Mesenchymal stem cell (in vitro differentiated cells and primary cell): ENCODE measurements at regions not wholly inside any gene's neighbourhood (a gene's known extent, or its start where the extent isn't known, plus 50 kb on each side); places are given as distances from the start of the nearest gene placed in this dataset.

Source experiments
- DNase-seq: peaks from one replicate; pipeline ENCODE4 v3.0.0-alpha.2; 2013
- H2AFZ ChIP-seq: one replicate; pipeline ENCODE4 v1.6.1; 2013; ENCODE audit warnings: low read depth, mild to moderate bottlenecking, control low read depth, inconsistent platforms, low read length, moderate library complexity
- H2AK5ac ChIP-seq: 2 replicates; pipeline ENCODE4 v1.6.1; 2013; ENCODE audit warnings: low read length, moderate library complexity, mild to moderate bottlenecking, inconsistent platforms; ENCODE audit not compliant: severe bottlenecking
- H2BK120ac ChIP-seq: one replicate; pipeline ENCODE4 v1.6.1; 2013; ENCODE audit warnings: low read depth, mild to moderate bottlenecking, inconsistent platforms, low read length, moderate library complexity
- H2BK12ac ChIP-seq, 2 experiments: one replicate each; pipeline ENCODE4 v1.6.1; 2013; ENCODE audit warnings: inconsistent platforms in 2 of 2, low read length in 2 of 2, mild to moderate bottlenecking in 2 of 2, moderate library complexity in 2 of 2, control low read depth in 1 of 2
- H2BK15ac ChIP-seq: one replicate; pipeline ENCODE4 v1.6.1; 2013; ENCODE audit warnings: mild to moderate bottlenecking, low read depth, inconsistent platforms; ENCODE audit not compliant: poor library complexity, severe bottlenecking
- H2BK5ac ChIP-seq: 2 replicates; pipeline ENCODE4 v1.6.1; 2013; ENCODE audit warnings: low read depth, mild to moderate bottlenecking, low read length, control low read depth, inconsistent platforms; ENCODE audit not compliant: poor library complexity, severe bottlenecking
- H3K14ac ChIP-seq, 2 experiments: one replicate each; pipeline ENCODE4 v1.6.1; 2013; ENCODE audit warnings: inconsistent platforms in 2 of 2, low read length in 2 of 2, control low read depth in 1 of 2, mild to moderate bottlenecking in 1 of 2, moderate library complexity in 1 of 2
- H3K18ac ChIP-seq, 2 experiments: one replicate each; pipeline ENCODE4 v1.6.1; 2013; ENCODE audit warnings: inconsistent platforms in 2 of 2, low read length in 2 of 2, control low read depth in 1 of 2, low read depth in 1 of 2, mild to moderate bottlenecking in 1 of 2
- H3K23ac ChIP-seq, 2 experiments: one replicate each; pipeline ENCODE4 v1.6.1; 2013; ENCODE audit warnings: inconsistent platforms in 2 of 2, low read length in 2 of 2, mild to moderate bottlenecking in 2 of 2, moderate library complexity in 2 of 2, control low read depth in 1 of 2
- H3K27ac ChIP-seq: 2 replicates; pipeline ENCODE4 v1.5.1; 2013; ENCODE audit warnings: mild to moderate bottlenecking, moderate library complexity, low read length, control low read depth, inconsistent platforms; ENCODE audit not compliant: poor library complexity, severe bottlenecking
- H3K27me3 ChIP-seq, 2 experiments: 2 replicates each; pipeline versions ENCODE4 v1.6.1 to v1.7.0; 2013; ENCODE audit warnings: low read length in 2 of 2, mild to moderate bottlenecking in 2 of 2, moderate library complexity in 2 of 2, control low read depth in 1 of 2, inconsistent platforms in 1 of 2; ENCODE audit not compliant: control insufficient read depth in 1 of 2, insufficient read depth in 1 of 2
- H3K36me3 ChIP-seq, 2 experiments: 2 replicates each; pipeline versions ENCODE4 v1.6.1 to v1.7.0; 2013; ENCODE audit warnings: low read length in 2 of 2, control low read depth in 1 of 2, inconsistent platforms in 1 of 2, low read depth in 1 of 2, mild to moderate bottlenecking in 1 of 2; ENCODE audit not compliant: insufficient read depth in 2 of 2, control insufficient read depth in 1 of 2
- H3K4ac ChIP-seq, 2 experiments: one replicate each; pipeline ENCODE4 v1.6.1; 2013; ENCODE audit warnings: inconsistent platforms in 2 of 2, low read length in 2 of 2, mild to moderate bottlenecking in 2 of 2, moderate library complexity in 2 of 2, control low read depth in 1 of 2, low read depth in 1 of 2
- H3K4me1 ChIP-seq: 2 replicates; pipeline ENCODE4 v1.6.1; 2013; ENCODE audit warnings: low read depth, low read length, control low read depth; ENCODE audit not compliant: control insufficient read depth, insufficient read depth
- H3K4me2 ChIP-seq: 2 replicates; pipeline ENCODE4 v1.6.1; 2013; ENCODE audit warnings: low read length, mild to moderate bottlenecking, inconsistent platforms; ENCODE audit not compliant: poor library complexity, severe bottlenecking
- H3K4me3 ChIP-seq, 2 experiments: 2 replicates each; pipeline versions ENCODE4 v1.5.1 to v1.7.0; 2013; ENCODE audit warnings: low read length in 2 of 2, mild to moderate bottlenecking in 2 of 2, control low read depth in 1 of 2, low read depth in 1 of 2; ENCODE audit not compliant: insufficient read depth in 1 of 2
- H3K79me1 ChIP-seq: replicated peaks from 2 replicates; pipeline ENCODE4 v1.6.1; 2013; ENCODE audit warnings: mild to moderate bottlenecking, control low read depth, low read length, inconsistent platforms; ENCODE audit not compliant: poor library complexity, severe bottlenecking
- H3K9ac ChIP-seq: 2 replicates; pipeline ENCODE4 v1.7.0; 2013; ENCODE audit warnings: mild to moderate bottlenecking, low read length, moderate library complexity
- H3K9me3 ChIP-seq: 2 replicates; pipeline ENCODE4 v1.7.0; 2013; ENCODE audit warnings: mild to moderate bottlenecking, low read length; ENCODE audit not compliant: control insufficient read depth
- H4K8ac ChIP-seq: one replicate; pipeline ENCODE4 v1.6.1; 2013; ENCODE audit warnings: inconsistent platforms, mild to moderate bottlenecking, low read length, moderate library complexity
- H4K91ac ChIP-seq: one replicate; pipeline ENCODE4 v1.6.1; 2013; ENCODE audit warnings: mild to moderate bottlenecking, low read length, inconsistent platforms
- WGBS: methylation state at CpG from one replicate; pipeline ENCODE4 v1.1.7; 2013; ENCODE audit warnings: mixed read lengths; 5-methylcytosine and 5-hydroxymethylcytosine counted together

DNA sequence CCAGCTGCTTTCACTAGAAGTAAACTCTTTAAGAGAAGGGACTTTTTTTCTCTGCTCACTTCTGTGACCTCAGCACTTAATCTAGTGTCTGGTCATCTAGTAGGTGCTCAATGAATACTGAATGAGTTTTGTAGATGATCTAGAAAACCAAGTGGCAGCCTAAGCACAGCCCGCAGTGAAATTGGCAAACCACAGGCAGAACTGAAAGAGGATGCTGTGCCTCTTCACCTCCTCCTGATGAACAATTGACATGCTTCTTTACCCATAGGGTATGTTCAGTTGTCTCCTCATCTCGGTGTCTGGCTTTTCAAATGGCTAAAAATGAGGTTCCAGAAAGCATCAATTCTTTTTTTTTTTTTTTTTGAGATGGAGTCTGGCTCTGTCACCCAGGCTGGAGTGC is 399.5 kb downstream of the RMST start:
- Histone ChIP-seq H3K27ac (no peak overlapping the region), H2BK120ac (no peak overlapping the region), H3K9ac (no peak overlapping the region), H2BK5ac (no peak overlapping the region), H3K27me3 (no peaks in the 10 kb centered on the region), H3K4me2 (no peak overlapping the region), H3K18ac (no peak overlapping the region), H2BK12ac (no peak overlapping the region), H2AK5ac (no peak overlapping the region), H4K91ac (no peak overlapping the region), H3K79me1 (no peaks in the 10 kb centered on the region), H2BK15ac (no peak overlapping the region), H4K8ac (no peak overlapping the region), H3K36me3 (no peaks in the 10 kb centered on the region), H3K23ac (no peak overlapping the region), H2AFZ (no peak overlapping the region), H3K4me1 (no peaks in the 10 kb centered on the region), H3K9me3 (peaks cover 4% of the 10 kb centered on the region), H3K4me3 (no peak overlapping the region), H3K14ac (no peak overlapping the region), H3K4ac (no peak overlapping the region)
- no peak for DNase-seq
- WGBS: 79% methylated on average over 1 of the region's 2 CpGs

DNA sequence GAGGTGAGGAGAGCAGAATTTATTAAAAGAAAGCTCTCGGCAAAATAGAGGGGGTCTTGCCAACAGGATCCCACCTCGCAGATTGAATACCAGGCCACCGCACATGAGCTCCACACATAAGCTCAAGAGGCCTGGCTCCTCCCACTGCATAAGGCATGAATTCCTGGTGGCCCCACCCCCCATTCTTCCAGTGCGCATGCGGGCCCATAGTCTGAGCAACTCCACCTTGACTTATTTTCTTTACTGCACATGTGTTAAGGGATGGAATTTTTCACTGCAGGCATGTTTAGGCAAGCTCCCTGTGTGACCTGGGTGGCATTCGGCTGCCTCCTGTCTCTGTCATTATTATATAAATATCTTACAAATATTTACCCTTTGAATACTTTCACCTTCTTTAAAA is 412.5 kb downstream of the RMST start:
- Histone ChIP-seq H3K9ac (no peak overlapping the region), H2BK15ac (no peak overlapping the region), H3K14ac (no peak overlapping the region), H3K79me1 (no peaks in the 10 kb centered on the region), H2BK120ac (no peak overlapping the region), H3K27ac (no peak overlapping the region), H2BK12ac (no peak overlapping the region), H3K4me3 (no peak overlapping the region), H2AK5ac (no peak overlapping the region), H3K9me3 (no peaks in the 10 kb centered on the region), H4K8ac (no peak overlapping the region), H3K4me1 (no peaks in the 10 kb centered on the region), H3K4me2 (no peak overlapping the region), H3K4ac (no peak overlapping the region), H3K27me3 (no peaks in the 10 kb centered on the region), H2BK5ac (no peak overlapping the region), H3K36me3 (no peaks in the 10 kb centered on the region), H2AFZ (no peak overlapping the region), H4K91ac (no peak overlapping the region), H3K18ac (no peak overlapping the region), H3K23ac (no peak overlapping the region)
- WGBS: 94% methylated on average over 5 of the region's 6 CpGs
- DNase-seq: no peak

DNA sequence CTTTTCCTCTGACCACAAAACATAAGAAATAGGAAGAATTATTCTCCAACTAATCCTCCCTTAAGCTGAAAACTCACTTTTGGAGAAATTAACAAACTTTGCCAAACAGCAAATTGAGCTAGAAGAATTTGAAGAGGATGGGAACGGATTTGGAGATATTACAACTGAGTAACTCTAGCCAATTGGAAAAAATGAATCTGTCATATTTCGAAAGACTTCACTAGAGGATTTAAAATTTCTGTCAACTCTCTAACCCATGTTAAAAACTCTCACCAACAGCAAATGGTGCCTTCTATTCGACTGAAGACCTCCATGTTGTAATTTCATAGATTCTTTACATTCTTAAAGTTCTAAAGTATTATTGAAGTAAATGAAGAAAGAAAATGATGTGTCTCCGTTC is 414.2 kb downstream of the RMST start:
- Histone ChIP-seq H2AK5ac (no peak overlapping the region), H3K36me3 (no peaks in the 10 kb centered on the region), H3K14ac (no peak overlapping the region), H2AFZ (no peak overlapping the region), H4K8ac (no peak overlapping the region), H2BK120ac (no peak overlapping the region), H3K4me3 (no peak overlapping the region), H3K9ac (no peak overlapping the region), H3K27me3 (no peaks in the 10 kb centered on the region), H2BK12ac (no peak overlapping the region), H4K91ac (no peak overlapping the region), H3K23ac (no peak overlapping the region), H2BK5ac (no peak overlapping the region), H3K4me1 (no peaks in the 10 kb centered on the region), H3K27ac (no peak overlapping the region), H3K4me2 (no peak overlapping the region), H2BK15ac (no peak overlapping the region), H3K18ac (no peak overlapping the region), H3K9me3 (no peaks in the 10 kb centered on the region), H3K4ac (no peak overlapping the region), H3K79me1 (no peaks in the 10 kb centered on the region)
- 56% methylated on average over 1 of the region's 4 CpGs for WGBS
- no peak for DNase-seq

DNA sequence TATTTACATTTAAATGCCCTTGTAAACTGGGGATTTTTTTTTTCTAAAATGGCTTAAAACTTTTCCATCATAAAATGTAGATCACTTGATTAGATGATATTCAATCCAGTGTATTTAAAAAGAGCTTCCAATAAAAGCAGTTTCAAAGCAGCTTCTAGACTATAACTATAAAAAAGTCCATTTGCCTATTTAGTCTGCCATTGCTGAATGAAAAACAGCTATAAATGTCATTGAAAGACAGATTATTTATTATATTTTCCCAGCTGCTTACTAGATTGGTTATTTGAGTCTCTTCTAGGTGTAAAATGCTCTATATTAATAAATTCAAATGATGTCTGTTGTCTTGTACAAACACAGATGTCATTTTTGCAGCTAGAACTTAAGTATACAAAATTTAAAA is 414.8 kb downstream of the RMST start:
- no peak for DNase-seq
- no peak overlapping the region for H2BK120ac ChIP-seq
- H3K23ac ChIP-seq: no peak overlapping the region
- no peak overlapping the region for H3K4ac ChIP-seq
- no peaks in the 10 kb centered on the region for H3K4me1 ChIP-seq
- H3K14ac ChIP-seq: no peak overlapping the region
- no peak overlapping the region for H2BK15ac ChIP-seq
- H3K27ac ChIP-seq: no peak overlapping the region
- no peak overlapping the region for H4K8ac ChIP-seq
- no peak overlapping the region for H2AK5ac ChIP-seq
- H3K27me3 ChIP-seq: no peaks in the 10 kb centered on the region
- H3K79me1 ChIP-seq: no peaks in the 10 kb centered on the region
- no peaks in the 10 kb centered on the region for H3K36me3 ChIP-seq
- H3K4me2 ChIP-seq: no peak overlapping the region
- H2AFZ ChIP-seq: no peak overlapping the region
- H2BK5ac ChIP-seq: no peak overlapping the region
- H3K4me3 ChIP-seq: no peak overlapping the region
- H2BK12ac ChIP-seq: no peak overlapping the region
- no peak overlapping the region for H4K91ac ChIP-seq
- H3K9ac ChIP-seq: no peak overlapping the region
- no peaks in the 10 kb centered on the region for H3K9me3 ChIP-seq
- no peak overlapping the region for H3K18ac ChIP-seq
